K562 (cell line): ENCODE measurements at regions not wholly inside any gene's neighbourhood (a gene's known extent, or its start where the extent isn't known, plus 50 kb on each side); places are given as distances from the start of the nearest gene placed in this dataset.

ENCODE experiments used
- ATAC-seq: fragments of 200-7000 bp; cut with Tn5 transposase; 3 replicates; pipeline ENCODE4 v1.9.1; 2020; ENCODE audit warnings: moderate library complexity
- BruUV-seq: library from RNA; stranded (reverse); fragments of 400-500 nt; replicated peaks from 2 replicates; lab custom pipeline; 2021; lab: Mats Ljungman, UMichigan
- CTCF ChIA-PET: fragments of 300-600 bp; formaldehyde crosslinking; extraction: SDS; loops from one replicate; lab custom pipeline; 2021; ENCODE audit warnings: low intra/inter-chr PET ratio; lab: Yijun Ruan, JAX
- POLR2A ChIA-PET: fragments of 300-600, 350-650 bp; sonication (Branson Sonifier 250); formaldehyde crosslinking; extraction: SDS; loops from one replicate; lab custom pipeline; 2021; ENCODE audit warnings: antibody characterized with exemption, inconsistent platforms; lab: Yijun Ruan, JAX
- DNase-seq, 4 experiments: peaks; one replicate each; pipeline versions ENCODE4 v3.0.0 to v3.0.0-alpha.2; 2011 to 2018; ENCODE audit warnings: low spot score in 3 of 4, mixed read lengths in 3 of 4; ENCODE audit errors: extremely low read depth in 1 of 4
- FAIRE-seq: peaks from 2 replicates; lab custom pipeline; 2011; peaks lifted over from hg19 to GRCh38; lab: Jason Lieb, UNC
- H2AFZ ChIP-seq: 2 replicates; pipeline ENCODE4 v1.6.0; 2011; ENCODE audit warnings: low read depth, low read length, control low read depth, inconsistent platforms
- H3K27ac ChIP-seq: fragments of 200-600 bp; 3 replicates; pipeline ENCODE4 v1.8.0; 2011; ENCODE audit warnings: low read depth, mild to moderate bottlenecking, control low read depth, inconsistent platforms, low read length, moderate library complexity, mixed read lengths; ENCODE audit errors: extremely low read depth
- H3K27me3 ChIP-seq, 2 experiments: fragments of 300-600 bp in 1 of 2; 2 replicates in 1 of 2; 3 replicates in 1 of 2; pipeline versions ENCODE4 v1.6.0 to v1.8.0; 2011; ENCODE audit warnings: inconsistent platforms in 2 of 2, low read length in 2 of 2, mild to moderate bottlenecking in 1 of 2, mixed read lengths in 1 of 2, moderate library complexity in 1 of 2; ENCODE audit not compliant: control insufficient read depth in 2 of 2, insufficient read depth in 2 of 2
- H3K36me3 ChIP-seq: fragments of 300-600 bp; 3 replicates; pipeline ENCODE4 v1.8.0; 2011; ENCODE audit warnings: mild to moderate bottlenecking, low read length, inconsistent platforms; ENCODE audit not compliant: control insufficient read depth, insufficient read depth
- H3K4me1 ChIP-seq, 2 experiments: fragments of 200-600 bp in 1 of 2; replicated peaks in 1 of 2; 2 replicates in 1 of 2; 3 replicates in 1 of 2; pipeline versions ENCODE4 v1.5.1 to v1.8.0; 2011; ENCODE audit warnings: inconsistent platforms in 2 of 2, low read length in 2 of 2, mild to moderate bottlenecking in 1 of 2, mixed read lengths in 1 of 2, moderate library complexity in 1 of 2; ENCODE audit not compliant: control insufficient read depth in 2 of 2, insufficient read depth in 2 of 2
- H3K4me2 ChIP-seq: 2 replicates; pipeline ENCODE4 v1.6.1; 2011; ENCODE audit warnings: low read length, control low read depth, inconsistent platforms, mixed read lengths; ENCODE audit not compliant: insufficient read depth
- H3K4me3 ChIP-seq: fragments of 200-600 bp; sonication (generic), shearing (Covaris generic); 2 replicates; pipeline ENCODE4 v1.5.1; 2016; ENCODE audit warnings: control low read depth, inconsistent platforms
- H3K79me2 ChIP-seq: fragments of 200-600 bp; 3 replicates; pipeline ENCODE4 v1.8.0; 2011; ENCODE audit warnings: low read length, inconsistent platforms; ENCODE audit not compliant: control insufficient read depth, insufficient read depth
- H3K9ac ChIP-seq, 2 experiments: 2 replicates each; pipeline versions ENCODE4 v1.6.0 to v1.6.1; 2011; ENCODE audit warnings: low read depth in 2 of 2, low read length in 2 of 2, control low read depth in 1 of 2, inconsistent platforms in 1 of 2, mild to moderate bottlenecking in 1 of 2, mixed read lengths in 1 of 2; ENCODE audit not compliant: insufficient read depth in 1 of 2
- H3K9me1 ChIP-seq: one replicate; pipeline ENCODE4 v1.6.0; 2011; ENCODE audit warnings: inconsistent platforms, mild to moderate bottlenecking, low read length, moderate library complexity; ENCODE audit not compliant: control insufficient read depth, insufficient read depth
- H3K9me3 ChIP-seq: replicated peaks from 2 replicates; pipeline ENCODE4 v1.5.1; 2011; ENCODE audit warnings: low read depth, low read length, inconsistent platforms; ENCODE audit not compliant: control insufficient read depth, insufficient read depth
- H4K20me1 ChIP-seq: replicated peaks from 2 replicates; pipeline ENCODE4 v1.6.1; 2011; ENCODE audit warnings: low read length, inconsistent platforms, mixed read lengths; ENCODE audit not compliant: control insufficient read depth, insufficient read depth
- BRD4 ChIP-seq: fragments of 200-600 bp; sonication (generic); IDR thresholded peaks from 2 replicates; pipeline ENCODE4 v1.6.1; 2017; ENCODE audit warnings: inconsistent platforms
- CHD2 ChIP-seq: IDR thresholded peaks from 2 replicates; pipeline ENCODE4 v1.6.1; 2011; ENCODE audit warnings: low read depth, low read length
- ELF1 ChIP-seq: fragments of 200-800 bp; sonication (Bioruptor generic); IDR thresholded peaks from 2 replicates; pipeline ENCODE4 v1.6.1; 2016; ENCODE audit warnings: missing genetic modification characterization, missing compliant biosample characterization
- ELK3 ChIP-seq: fragments of 450-650 bp; formaldehyde crosslinking; IDR thresholded peaks from 2 replicates; pipeline ENCODE4 v1.4.0; 2020; ENCODE audit warnings: mild to moderate bottlenecking
- HDAC8 ChIP-seq: fragments of 450-650 bp; IDR thresholded peaks from 2 replicates; pipeline ENCODE4 v1.6.1; 2016; ENCODE audit warnings: mild to moderate bottlenecking, missing genetic modification characterization, moderate library complexity, missing compliant biosample characterization
- MECOM ChIP-seq: fragments of 250-450 bp; sonication (Bioruptor Pico); IDR thresholded peaks from 2 replicates; pipeline ENCODE4 v1.8.0; 2022; ENCODE audit warnings: inconsistent platforms
- POLR2G ChIP-seq: fragments of 200-400 bp; formaldehyde crosslinking; IDR thresholded peaks from 2 replicates; pipeline ENCODE4 v1.6.1; 2017; ENCODE audit warnings: low read depth, mild to moderate bottlenecking, antibody characterized with exemption, low read length, moderate library complexity
- RBFOX2 ChIP-seq: fragments of 200-400 bp; formaldehyde crosslinking; IDR thresholded peaks from 2 replicates; pipeline ENCODE4 v1.6.1; 2017; ENCODE audit warnings: low read depth, mild to moderate bottlenecking, low read length, moderate library complexity
- SRSF1 ChIP-seq: fragments of 200-400 bp; formaldehyde crosslinking; IDR thresholded peaks from 2 replicates; pipeline ENCODE4 v1.6.1; 2017; ENCODE audit warnings: mild to moderate bottlenecking, low read depth, low read length, moderate library complexity
- SUPT5H ChIP-seq: fragments of 450-650 bp; IDR thresholded peaks from 2 replicates; pipeline ENCODE4 v1.6.1; 2016
- ZKSCAN3 ChIP-seq: fragments of 250-450 bp; sonication (Bioruptor Pico); IDR thresholded peaks from 2 replicates; pipeline ENCODE4 v1.4.0; 2020
- ZNF174 ChIP-seq: fragments of 250-450 bp; sonication (Bioruptor Pico); IDR thresholded peaks from 2 replicates; pipeline ENCODE4 v1.4.0; 2020; ENCODE audit warnings: mild to moderate bottlenecking
- ZNF408 ChIP-seq: fragments of 250-450 bp; sonication (Bioruptor Pico); IDR thresholded peaks from 2 replicates; pipeline ENCODE4 v1.4.0; 2020; ENCODE audit warnings: low read depth, mild to moderate bottlenecking, moderate library complexity
- WGBS: fragments of 100-300 bp; shearing (Covaris generic); methylation state at CpG from one replicate; pipeline ENCODE4 v1.1.6; 2016; ENCODE audit warnings: low coverage, mixed read lengths; ENCODE audit not compliant: insufficient coverage; ENCODE audit errors: missing lambda C conversion rate; 5-methylcytosine and 5-hydroxymethylcytosine counted together
- in situ Hi-C: fragments of 300-500 bp; cut with MboI; formaldehyde crosslinking; loops from 4 replicates; pipeline ENCODE4 v1.15.0; 2018; ENCODE audit warnings: inconsistent platforms, mixed read lengths
- intact Hi-C: fragments of 100-400 bp; cut with micrococcal nuclease; formaldehyde crosslinking; loops from 2 replicates; pipeline ENCODE4 v1.14.2; 2022
- TF ChIP-seq, protein P1 (sequence below): fragments of 250-450 bp; sonication (Bioruptor Pico); IDR thresholded peaks from 2 replicates; pipeline ENCODE4 v1.5.1; 2021; ENCODE audit warnings: mild to moderate bottlenecking
- TF ChIP-seq, protein P2 (sequence below): fragments of 250-450 bp; sonication (Bioruptor Pico); IDR thresholded peaks from 2 replicates; pipeline ENCODE4 v1.8.0; 2022; ENCODE audit warnings: inconsistent platforms
- TF ChIP-seq, protein P3 (sequence below): fragments of 250-450 bp; sonication (Bioruptor Pico); IDR thresholded peaks from 2 replicates; pipeline ENCODE4 v1.5.0; 2021

GRCh38 chrX:137413190-137413589, 152.7 kb upstream of the ZIC3 start:
- Histone ChIP-seq H3K9me1 (no peaks in the 10 kb centered on the region), H3K27ac (no peak overlapping the region), H4K20me1 (no peaks in the 10 kb centered on the region), H3K36me3 (no peaks in the 10 kb centered on the region), H3K4me1 (no peaks in the 10 kb centered on the region), H3K4me3 (no peak overlapping the region), H3K9ac (no peak overlapping the region), H3K79me2 (no peaks in the 10 kb centered on the region), H3K27me3 (no peaks in the 10 kb centered on the region), H3K4me2 (no peak overlapping the region), H3K9me3 (no peaks in the 10 kb centered on the region), H2AFZ (no peak overlapping the region)
- in situ Hi-C loops (no loop called here), intact Hi-C loops (no loop called here)
- no peak for FAIRE-seq
- BruUV-seq: no TSS peak
- DNase-seq: no peak
- CTCF ChIA-PET: no interaction called here
- TF ChIP-seq, protein P1, sequence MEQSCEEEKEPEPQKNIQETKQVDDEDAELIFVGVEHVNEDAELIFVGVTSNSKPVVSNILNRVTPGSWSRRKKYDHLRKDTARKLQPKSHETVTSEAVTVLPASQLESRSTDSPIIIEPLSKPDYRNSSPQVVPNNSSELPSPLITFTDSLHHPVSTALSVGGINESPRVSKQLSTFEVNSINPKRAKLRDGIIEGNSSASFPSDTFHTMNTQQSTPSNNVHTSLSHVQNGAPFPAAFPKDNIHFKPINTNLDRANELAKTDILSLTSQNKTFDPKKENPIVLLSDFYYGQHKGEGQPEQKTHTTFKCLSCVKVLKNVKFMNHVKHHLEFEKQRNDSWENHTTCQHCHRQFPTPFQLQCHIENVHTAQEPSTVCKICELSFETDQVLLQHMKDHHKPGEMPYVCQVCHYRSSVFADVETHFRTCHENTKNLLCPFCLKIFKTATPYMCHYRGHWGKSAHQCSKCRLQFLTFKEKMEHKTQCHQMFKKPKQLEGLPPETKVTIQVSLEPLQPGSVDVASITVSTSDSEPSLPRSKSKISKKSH: no peak
- no peak for TF ChIP-seq RBFOX2
- no peak for TF ChIP-seq HDAC8 (tag)
- TF ChIP-seq, protein P2, sequence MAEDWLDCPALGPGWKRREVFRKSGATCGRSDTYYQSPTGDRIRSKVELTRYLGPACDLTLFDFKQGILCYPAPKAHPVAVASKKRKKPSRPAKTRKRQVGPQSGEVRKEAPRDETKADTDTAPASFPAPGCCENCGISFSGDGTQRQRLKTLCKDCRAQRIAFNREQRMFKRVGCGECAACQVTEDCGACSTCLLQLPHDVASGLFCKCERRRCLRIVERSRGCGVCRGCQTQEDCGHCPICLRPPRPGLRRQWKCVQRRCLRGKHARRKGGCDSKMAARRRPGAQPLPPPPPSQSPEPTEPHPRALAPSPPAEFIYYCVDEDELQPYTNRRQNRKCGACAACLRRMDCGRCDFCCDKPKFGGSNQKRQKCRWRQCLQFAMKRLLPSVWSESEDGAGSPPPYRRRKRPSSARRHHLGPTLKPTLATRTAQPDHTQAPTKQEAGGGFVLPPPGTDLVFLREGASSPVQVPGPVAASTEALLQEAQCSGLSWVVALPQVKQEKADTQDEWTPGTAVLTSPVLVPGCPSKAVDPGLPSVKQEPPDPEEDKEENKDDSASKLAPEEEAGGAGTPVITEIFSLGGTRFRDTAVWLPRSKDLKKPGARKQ: no peak
- TF ChIP-seq MECOM (CRISPR knock-in tag): no peak
- no peak for TF ChIP-seq ELK3 (CRISPR knock-in tag)
- TF ChIP-seq BRD4: no peak
- TF ChIP-seq, protein P3, sequence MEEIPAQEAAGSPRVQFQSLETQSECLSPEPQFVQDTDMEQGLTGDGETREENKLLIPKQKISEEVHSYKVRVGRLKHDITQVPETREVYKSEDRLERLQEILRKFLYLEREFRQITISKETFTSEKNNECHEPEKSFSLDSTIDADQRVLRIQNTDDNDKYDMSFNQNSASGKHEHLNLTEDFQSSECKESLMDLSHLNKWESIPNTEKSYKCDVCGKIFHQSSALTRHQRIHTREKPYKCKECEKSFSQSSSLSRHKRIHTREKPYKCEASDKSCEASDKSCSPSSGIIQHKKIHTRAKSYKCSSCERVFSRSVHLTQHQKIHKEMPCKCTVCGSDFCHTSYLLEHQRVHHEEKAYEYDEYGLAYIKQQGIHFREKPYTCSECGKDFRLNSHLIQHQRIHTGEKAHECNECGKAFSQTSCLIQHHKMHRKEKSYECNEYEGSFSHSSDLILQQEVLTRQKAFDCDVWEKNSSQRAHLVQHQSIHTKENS: no peak
- no peak for TF ChIP-seq CHD2
- TF ChIP-seq POLR2G: no peak
- no peak for TF ChIP-seq ZKSCAN3 (CRISPR knock-in tag)
- TF ChIP-seq SUPT5H: no peak
- no peak for TF ChIP-seq ZNF408 (CRISPR knock-in tag)
- TF ChIP-seq ZNF174: no peak
- TF ChIP-seq ELF1 (tag): no peak
- no peak for TF ChIP-seq SRSF1
- ATAC-seq: no peak
- POLR2A ChIA-PET: no interaction called here
- 3% methylated on average over 3 of the region's 3 CpGs for WGBS
